AG04450 (cell line): ENCODE measurements at regions not wholly inside any gene's neighbourhood (a gene's known extent, or its start where the extent isn't known, plus 50 kb on each side); places are given as distances from the start of the nearest gene placed in this dataset.

Experiments
- CTCF ChIA-PET: fragments of 300-600, 350-600 bp; formaldehyde crosslinking; extraction: SDS; loops from one replicate; lab custom pipeline; 2022; ENCODE audit warnings: antibody characterized with exemption, inconsistent platforms; lab: Charles Lee
- POLR2A ChIA-PET: fragments of 350-600 bp; formaldehyde crosslinking; extraction: SDS; loops from one replicate; lab custom pipeline; 2021; ENCODE audit warnings: antibody characterized with exemption, inconsistent platforms; lab: Yijun Ruan, JAX
- DNase-seq: peaks from one replicate; pipeline ENCODE4 v3.0.0-alpha.2; 2011; ENCODE audit warnings: low read depth, low spot score
- H3K27ac ChIP-seq: one replicate; pipeline ENCODE4 v1.5.1; 2012; ENCODE audit warnings: low read depth, low read length, control low read depth
- H3K27me3 ChIP-seq: one replicate; pipeline ENCODE4 v1.6.0; 2012; ENCODE audit warnings: low read length; ENCODE audit not compliant: control insufficient read depth, insufficient read depth
- H3K4me3 ChIP-seq: 2 replicates; pipeline ENCODE4 v1.5.1; 2011; ENCODE audit warnings: mild to moderate bottlenecking, low read depth, low read length, control low read depth
- H3K9me3 ChIP-seq: 2 replicates; pipeline ENCODE4 v1.5.1; 2012; ENCODE audit warnings: low read length; ENCODE audit not compliant: control insufficient read depth, insufficient read depth
- CTCF ChIP-seq: IDR thresholded peaks from 2 replicates; pipeline ENCODE4 v1.5.1; 2011; ENCODE audit warnings: low read depth, low read length, control low read depth, inconsistent platforms

GRCh38 chr18:67408240-67408639 is 108.3 kb downstream of the DSEL start:
- ChIA-PET CTCF (no interaction called here), POLR2A (interaction anchor here (0.6 kb wide), 1 partner anchor 21 kb away, joined by 3 read pairs; no protein-coding TSS in a partner anchor)
- no peak overlapping the region for H3K4me3 ChIP-seq
- no peak for TF ChIP-seq CTCF
- no peak for DNase-seq
- H3K27me3 ChIP-seq = no peaks in the 10 kb centered on the region
- no peaks in the 10 kb centered on the region for H3K9me3 ChIP-seq
- H3K27ac ChIP-seq = no peak overlapping the region

- Histone ChIP-seq H3K9me3 (no peaks in the 10 kb centered on the region), H3K27me3 (no peaks in the 10 kb centered on the region), H3K4me3 (no peak overlapping the region), H3K27ac (no peak overlapping the region)
- POLR2A ChIA-PET = no interaction called here
- DNase-seq = no peak
- CTCF ChIA-PET = no interaction called here
- TF ChIP-seq CTCF = no peak
Observed at GRCh38 chr18:67406714-67407113, 109.8 kb downstream of the DSEL start.

- Histone ChIP-seq H3K9me3 (no peaks in the 10 kb centered on the region), H3K27me3 (no peaks in the 10 kb centered on the region), H3K4me3 (no peak overlapping the region), H3K27ac (no peak overlapping the region)
- ChIA-PET CTCF (no interaction called here), POLR2A (no interaction called here)
- no peak for TF ChIP-seq CTCF
- DNase-seq = no peak
Observed at GRCh38 chr18:67402543-67402942, 114.0 kb downstream of the DSEL start.

- DNase-seq = no peak
- CTCF ChIA-PET = interaction anchor here (0.6 to 1.0 kb wide), 2 partner anchors 15 to 78 kb away, joined by 3 read pairs; no protein-coding TSS in a partner anchor
Observed at GRCh38 chr18:67400502-67401117, 115.9 kb downstream of the DSEL start.

More at GRCh38 chr18:67400502-67401117, 115.9 kb downstream of the DSEL start:
- POLR2A ChIA-PET = interaction anchor here (0.6 kb wide), 1 partner anchor 14 kb away, joined by 3 read pairs; no protein-coding TSS in a partner anchor
- no peaks in the 10 kb centered on the region for H3K27me3 ChIP-seq
- H3K9me3 ChIP-seq = no peaks in the 10 kb centered on the region
- TF ChIP-seq CTCF = no peak
- no peak overlapping the region for H3K4me3 ChIP-seq
- H3K27ac ChIP-seq = no peak overlapping the region
